ENCODE measurements at regions not wholly inside any gene's neighbourhood (a gene's known extent, or its start where the extent isn't known, plus 50 kb on each side); places are given as distances from the start of the nearest gene placed in this dataset.

DNA sequence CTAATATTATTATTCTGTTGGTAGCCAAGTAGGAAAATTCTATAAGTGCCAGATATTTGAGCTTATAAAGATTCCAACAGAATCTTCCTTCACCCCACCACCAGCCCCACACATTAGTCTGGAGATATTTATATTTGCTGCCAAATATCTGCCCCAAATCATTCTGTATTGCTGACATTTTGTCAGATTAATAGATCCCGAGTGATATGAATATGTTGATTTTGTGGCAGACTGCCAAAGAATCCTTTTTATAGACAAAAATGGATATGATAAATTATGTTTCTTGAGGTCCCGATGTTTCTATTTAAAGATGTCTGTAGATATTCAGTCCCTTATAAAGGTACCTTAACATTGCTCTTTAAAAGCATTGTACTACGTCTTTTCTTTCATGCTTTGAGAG, 162.2 kb upstream of the KCNJ16 start:
- TF ChIP-seq CTCF (IDR thresholded peaks at IDR 0.05; ENCODE audit: insufficient read depth, low read length, poor library complexity, severe bottlenecking), result no peak
- no peak for TF ChIP-seq EZH2phosphoT487 (conservative IDR thresholded peaks at IDR 0.05; ENCODE audit: low read length)

Measured in SU-DHL-6 (cell line).